ENCODE measurements at regions not wholly inside any gene's neighbourhood (a gene's known extent, or its start where the extent isn't known, plus 50 kb on each side); places are given as distances from the start of the nearest gene placed in this dataset.

DNA sequence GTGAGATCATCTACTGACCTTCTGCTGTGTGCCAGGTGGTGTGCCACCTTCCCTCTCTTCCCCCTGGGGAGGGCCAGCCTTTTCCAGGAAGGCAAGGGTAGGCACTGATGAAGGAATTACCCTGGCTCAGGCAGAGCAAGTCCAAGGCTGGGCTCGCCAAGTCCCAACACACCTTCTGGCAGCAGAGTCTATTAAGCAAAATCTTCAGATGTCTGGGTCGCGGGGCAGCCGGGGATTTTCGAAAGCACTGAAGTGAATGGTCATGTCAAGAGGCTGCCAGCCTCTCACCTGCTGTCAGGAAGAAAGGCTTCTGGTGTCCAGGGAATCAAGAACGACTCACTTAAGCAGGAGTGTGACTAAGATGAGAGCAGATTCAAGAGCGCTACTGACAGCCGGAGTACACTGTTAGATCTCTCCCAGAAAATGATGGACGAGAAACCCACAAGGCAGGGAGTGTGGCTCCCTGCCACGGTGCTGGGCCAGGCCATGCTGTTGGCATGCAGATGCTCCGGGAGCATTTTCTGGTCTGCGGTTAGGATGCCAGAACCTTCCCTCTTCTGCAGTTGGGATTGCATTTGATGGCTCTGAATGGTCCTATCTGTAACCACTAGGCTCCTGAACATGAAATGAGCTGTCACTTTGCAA, 479.8 kb downstream of the SHQ1 start:
- DNase-seq: no peak
- Histone ChIP-seq H3K4me1 (no peaks in the 10 kb centered on the region), H3K4me3 (ENCODE audit: low read depth, low read length) (no peak overlapping the region), H3K9me3 (no peaks in the 10 kb centered on the region), H3K36me3 (peaks cover 7% of the 10 kb centered on the region), H3K27me3 (no peaks in the 10 kb centered on the region)
- TF ChIP-seq, protein P1, sequence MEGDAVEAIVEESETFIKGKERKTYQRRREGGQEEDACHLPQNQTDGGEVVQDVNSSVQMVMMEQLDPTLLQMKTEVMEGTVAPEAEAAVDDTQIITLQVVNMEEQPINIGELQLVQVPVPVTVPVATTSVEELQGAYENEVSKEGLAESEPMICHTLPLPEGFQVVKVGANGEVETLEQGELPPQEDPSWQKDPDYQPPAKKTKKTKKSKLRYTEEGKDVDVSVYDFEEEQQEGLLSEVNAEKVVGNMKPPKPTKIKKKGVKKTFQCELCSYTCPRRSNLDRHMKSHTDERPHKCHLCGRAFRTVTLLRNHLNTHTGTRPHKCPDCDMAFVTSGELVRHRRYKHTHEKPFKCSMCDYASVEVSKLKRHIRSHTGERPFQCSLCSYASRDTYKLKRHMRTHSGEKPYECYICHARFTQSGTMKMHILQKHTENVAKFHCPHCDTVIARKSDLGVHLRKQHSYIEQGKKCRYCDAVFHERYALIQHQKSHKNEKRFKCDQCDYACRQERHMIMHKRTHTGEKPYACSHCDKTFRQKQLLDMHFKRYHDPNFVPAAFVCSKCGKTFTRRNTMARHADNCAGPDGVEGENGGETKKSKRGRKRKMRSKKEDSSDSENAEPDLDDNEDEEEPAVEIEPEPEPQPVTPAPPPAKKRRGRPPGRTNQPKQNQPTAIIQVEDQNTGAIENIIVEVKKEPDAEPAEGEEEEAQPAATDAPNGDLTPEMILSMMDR (IDR thresholded peaks at IDR 0.05; ENCODE audit: low read depth, low read length): no peak

DNA sequence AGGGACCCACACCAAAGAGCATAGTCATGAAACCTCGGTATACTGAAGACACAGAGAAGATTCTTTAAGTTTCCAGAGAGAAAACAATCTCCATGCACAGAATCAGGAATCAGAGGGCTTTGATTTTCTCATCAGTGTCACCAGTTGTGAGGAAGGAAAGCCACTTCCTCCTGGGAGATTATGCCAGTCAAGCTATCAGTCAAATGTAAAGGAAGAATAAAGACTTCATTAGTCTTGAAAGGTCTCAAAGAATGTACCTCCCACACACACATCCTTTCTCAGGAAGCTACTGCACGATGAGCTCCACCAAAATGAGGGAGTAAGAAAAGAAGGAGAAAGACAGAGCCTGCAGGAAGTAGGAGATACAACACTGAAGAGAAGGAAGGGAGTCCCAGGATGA, 486.3 kb downstream of the SHQ1 start:
- DNase-seq: no peak
- H3K4me1 ChIP-seq: no peaks in the 10 kb centered on the region
- H3K4me3 ChIP-seq (ENCODE audit: low read depth, low read length): no peak overlapping the region
- no peaks in the 10 kb centered on the region for H3K36me3 ChIP-seq
- no peaks in the 10 kb centered on the region for H3K9me3 ChIP-seq
- H3K27me3 ChIP-seq: no peaks in the 10 kb centered on the region
- TF ChIP-seq, protein P1 (IDR thresholded peaks at IDR 0.05; ENCODE audit: low read depth, low read length): no peak

- Histone ChIP-seq H3K27me3 (no peaks in the 10 kb centered on the region), H3K4me3 (ENCODE audit: low read depth, low read length) (no peak overlapping the region), H3K4me1 (peaks cover 4% of the 10 kb centered on the region; the same call in 1 of the 2 replicates), H3K9me3 (no peaks in the 10 kb centered on the region), H3K36me3 (no peaks in the 10 kb centered on the region)
- DNase-seq: no peak
- TF ChIP-seq, protein P1 (IDR thresholded peaks at IDR 0.05; ENCODE audit: low read depth, low read length): no peak
Measured at GRCh38 chr3:72359743-72360142, 488.5 kb downstream of the SHQ1 start.

DNA sequence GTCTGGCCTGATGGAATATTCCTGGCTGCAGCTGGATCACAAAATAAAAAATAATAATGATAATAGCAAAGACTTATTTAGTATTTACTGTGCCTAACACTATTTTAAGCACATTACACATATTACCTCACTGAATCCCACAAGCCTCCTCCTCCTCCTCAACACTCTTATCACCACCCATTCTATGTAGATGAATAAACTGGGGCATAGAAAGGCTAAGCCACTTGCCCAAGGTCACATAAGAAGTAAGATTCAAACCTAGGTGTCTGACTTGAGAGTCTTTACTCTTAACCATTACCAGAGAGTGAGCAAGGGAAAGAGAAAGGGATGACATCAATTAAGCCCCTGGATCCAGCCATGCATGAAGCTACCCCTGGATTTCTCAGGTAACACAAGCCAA, 493.1 kb downstream of the SHQ1 start:
- TF ChIP-seq, protein P1 (IDR thresholded peaks at IDR 0.05; ENCODE audit: low read depth, low read length): no peak

GRCh38 chr3:72354486-72354885, 493.8 kb downstream of the SHQ1 start:
- DNase-seq: no peak
- Histone ChIP-seq H3K9me3 (no peaks in the 10 kb centered on the region), H3K4me1 (peaks cover 11% of the 10 kb centered on the region), H3K4me3 (ENCODE audit: low read depth, low read length) (no peak overlapping the region), H3K36me3 (no peaks in the 10 kb centered on the region), H3K27me3 (no peaks in the 10 kb centered on the region)
- TF ChIP-seq, protein P1 (IDR thresholded peaks at IDR 0.05; ENCODE audit: low read depth, low read length): no peak

More for the DNA sequence above, 493.1 kb downstream of the SHQ1 start:
- H3K9me3 ChIP-seq: no peaks in the 10 kb centered on the region
- no peak overlapping the region for H3K4me3 ChIP-seq (ENCODE audit: low read depth, low read length)
- peaks cover 11% of the 10 kb centered on the region for H3K4me1 ChIP-seq
- no peaks in the 10 kb centered on the region for H3K27me3 ChIP-seq
- H3K36me3 ChIP-seq: no peaks in the 10 kb centered on the region
- DNase-seq: no peak

GRCh38 chr3:72353236-72354128, 494.8 kb downstream of the SHQ1 start:
- TF ChIP-seq, protein P1 (IDR thresholded peaks at IDR 0.05; ENCODE audit: low read depth, low read length): no peak
- H3K27me3 ChIP-seq: no peaks in the 10 kb centered on the region
- no peaks in the 10 kb centered on the region for H3K9me3 ChIP-seq
- no peaks in the 10 kb centered on the region for H3K36me3 ChIP-seq
- H3K4me3 ChIP-seq (ENCODE audit: low read depth, low read length): no peak overlapping the region
- DNase-seq: no peak
- peaks cover 11% of the 10 kb centered on the region for H3K4me1 ChIP-seq

Data from BE2C (cell line).